AG09309 (cell line): ENCODE measurements at regions not wholly inside any gene's neighbourhood (a gene's known extent, or its start where the extent isn't known, plus 50 kb on each side); places are given as distances from the start of the nearest gene placed in this dataset.

Source experiments
- DNase-seq: peaks from one replicate; pipeline ENCODE4 v3.0.0-alpha.2; 2010; ENCODE audit warnings: low read depth
- H3K4me3 ChIP-seq: 2 replicates; pipeline ENCODE4 v1.5.1; 2011; ENCODE audit warnings: mild to moderate bottlenecking, low read depth, low read length, moderate library complexity; ENCODE audit not compliant: control insufficient read depth
- TF ChIP-seq, protein P1 (sequence below): IDR thresholded peaks from 2 replicates; pipeline ENCODE4 v1.5.1; 2011; ENCODE audit warnings: mild to moderate bottlenecking, low read depth, low read length, inconsistent platforms; ENCODE audit not compliant: insufficient read depth, control insufficient read depth; ENCODE audit errors: missing control alignments

DNA sequence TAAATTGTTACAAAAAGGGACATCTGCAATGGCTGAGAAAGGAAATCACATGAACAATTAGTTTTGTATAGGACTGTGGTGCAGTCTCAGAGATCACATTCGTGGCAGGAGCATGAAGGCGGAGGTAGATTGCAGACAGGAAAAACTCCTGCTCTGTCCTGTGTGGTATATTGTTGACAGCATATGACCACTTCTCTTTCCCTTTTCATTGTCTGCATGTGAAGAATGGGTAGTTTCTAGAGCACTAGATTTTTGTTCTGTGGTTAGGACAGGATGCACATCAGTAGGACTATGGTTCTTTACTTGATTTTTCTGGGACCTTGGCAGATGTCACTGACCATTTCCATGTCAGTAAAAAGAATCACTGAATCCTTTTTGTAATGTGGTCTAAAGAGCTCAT is 625.9 kb upstream of the PKN2 start:
- no peak overlapping the region for H3K4me3 ChIP-seq

DNA sequence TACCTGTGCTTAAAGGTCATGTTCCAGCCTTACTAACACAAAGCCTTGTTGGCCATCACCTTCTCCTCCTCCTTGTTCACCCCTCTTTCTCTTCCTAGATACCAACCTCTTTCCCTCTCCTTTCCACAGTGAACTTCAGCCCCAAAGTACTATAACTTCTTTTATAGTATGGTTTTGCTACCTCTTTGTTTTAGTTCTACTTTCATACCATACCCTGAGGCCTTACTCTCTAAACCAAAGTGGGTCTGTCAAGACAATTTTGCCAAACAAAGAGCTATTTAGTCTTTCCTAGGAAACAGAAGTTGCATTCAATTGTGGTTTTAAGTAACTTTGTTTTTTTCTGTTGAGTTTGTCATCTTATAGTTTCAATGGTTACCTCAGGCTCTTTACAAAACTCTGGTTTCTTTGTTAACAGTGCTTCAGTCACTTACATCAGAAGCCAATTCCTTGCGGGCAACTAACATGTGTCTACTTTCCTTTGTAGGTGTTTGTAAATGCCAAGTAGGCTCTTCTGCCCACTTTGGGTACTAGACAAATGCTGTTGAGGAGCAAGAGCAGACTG is 623.9 kb upstream of the PKN2 start:
- H3K4me3 ChIP-seq: no peak overlapping the region
- no peak for DNase-seq
- TF ChIP-seq, protein P1, sequence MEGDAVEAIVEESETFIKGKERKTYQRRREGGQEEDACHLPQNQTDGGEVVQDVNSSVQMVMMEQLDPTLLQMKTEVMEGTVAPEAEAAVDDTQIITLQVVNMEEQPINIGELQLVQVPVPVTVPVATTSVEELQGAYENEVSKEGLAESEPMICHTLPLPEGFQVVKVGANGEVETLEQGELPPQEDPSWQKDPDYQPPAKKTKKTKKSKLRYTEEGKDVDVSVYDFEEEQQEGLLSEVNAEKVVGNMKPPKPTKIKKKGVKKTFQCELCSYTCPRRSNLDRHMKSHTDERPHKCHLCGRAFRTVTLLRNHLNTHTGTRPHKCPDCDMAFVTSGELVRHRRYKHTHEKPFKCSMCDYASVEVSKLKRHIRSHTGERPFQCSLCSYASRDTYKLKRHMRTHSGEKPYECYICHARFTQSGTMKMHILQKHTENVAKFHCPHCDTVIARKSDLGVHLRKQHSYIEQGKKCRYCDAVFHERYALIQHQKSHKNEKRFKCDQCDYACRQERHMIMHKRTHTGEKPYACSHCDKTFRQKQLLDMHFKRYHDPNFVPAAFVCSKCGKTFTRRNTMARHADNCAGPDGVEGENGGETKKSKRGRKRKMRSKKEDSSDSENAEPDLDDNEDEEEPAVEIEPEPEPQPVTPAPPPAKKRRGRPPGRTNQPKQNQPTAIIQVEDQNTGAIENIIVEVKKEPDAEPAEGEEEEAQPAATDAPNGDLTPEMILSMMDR: no peak

More for the DNA sequence above, 625.9 kb upstream of the PKN2 start:
- DNase-seq: no peak
- TF ChIP-seq, protein P1: no peak

DNA sequence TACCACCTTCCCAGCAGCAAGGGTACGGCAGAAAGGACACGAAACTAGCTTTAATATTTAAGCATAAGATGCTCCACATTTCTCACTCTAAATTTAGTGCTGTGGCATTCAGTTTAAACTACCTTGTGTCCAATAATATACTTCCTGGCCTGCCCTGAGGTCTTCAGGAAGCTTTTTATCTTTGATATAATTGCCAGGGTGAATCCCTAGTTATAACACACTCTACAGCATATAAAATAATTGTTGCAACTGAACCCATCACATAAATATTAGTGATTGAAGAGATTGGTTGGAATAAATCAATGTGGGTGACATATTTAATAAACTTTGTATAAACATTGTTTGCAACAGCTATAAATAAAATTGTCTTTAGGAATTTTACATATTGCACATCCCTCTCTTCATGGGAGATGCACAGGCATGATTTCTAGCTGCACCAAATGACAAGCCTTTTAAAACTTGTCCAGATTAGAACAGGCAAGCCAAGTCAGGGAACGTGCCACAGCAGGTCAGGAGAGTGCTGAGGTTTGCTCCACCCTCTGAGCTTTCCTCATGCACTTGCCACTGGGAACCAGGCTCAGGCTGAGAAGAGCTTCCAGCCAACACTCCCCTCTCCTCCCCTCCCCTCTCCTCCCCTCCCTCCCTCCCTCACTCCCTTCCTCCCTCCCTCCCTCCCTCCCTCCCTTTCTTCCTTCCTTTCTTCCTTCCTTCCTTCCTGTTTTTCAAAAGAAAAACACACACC is 623.2 kb upstream of the PKN2 start:
- TF ChIP-seq, protein P1: no peak
- no peak overlapping the region for H3K4me3 ChIP-seq
- no peak for DNase-seq

DNA sequence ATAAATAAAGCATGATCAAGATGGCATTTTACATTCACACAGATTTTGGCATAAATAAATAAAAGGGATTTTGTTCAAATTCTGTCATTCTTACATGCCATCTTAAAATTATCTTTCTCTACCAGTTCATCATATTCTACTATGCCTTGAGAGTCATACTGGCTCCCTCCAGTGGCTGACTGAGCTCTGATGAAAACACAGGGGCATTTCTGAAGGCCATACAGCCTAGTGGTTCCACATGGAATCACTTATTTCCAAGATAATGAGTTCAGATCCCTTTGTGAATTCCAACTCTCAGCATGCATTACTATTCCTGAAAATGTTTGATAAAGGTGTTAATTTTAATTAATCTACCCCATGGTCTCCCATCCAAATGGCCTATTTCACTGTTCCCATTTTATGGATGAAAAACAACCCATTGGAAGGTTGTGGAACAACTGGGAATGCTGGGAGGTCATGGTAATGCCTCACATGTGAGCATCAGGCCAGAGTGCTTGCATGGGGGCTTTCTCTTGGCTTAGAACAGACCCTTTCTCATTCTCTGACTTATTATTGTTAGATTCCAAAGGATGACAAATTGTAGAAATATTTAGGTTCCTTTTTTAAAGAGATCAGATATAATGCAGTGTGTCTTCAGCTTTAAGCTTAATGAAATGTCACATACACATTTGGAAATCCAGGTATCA is 622.4 kb upstream of the PKN2 start:
- TF ChIP-seq, protein P1: peak; percentile 85

DNA sequence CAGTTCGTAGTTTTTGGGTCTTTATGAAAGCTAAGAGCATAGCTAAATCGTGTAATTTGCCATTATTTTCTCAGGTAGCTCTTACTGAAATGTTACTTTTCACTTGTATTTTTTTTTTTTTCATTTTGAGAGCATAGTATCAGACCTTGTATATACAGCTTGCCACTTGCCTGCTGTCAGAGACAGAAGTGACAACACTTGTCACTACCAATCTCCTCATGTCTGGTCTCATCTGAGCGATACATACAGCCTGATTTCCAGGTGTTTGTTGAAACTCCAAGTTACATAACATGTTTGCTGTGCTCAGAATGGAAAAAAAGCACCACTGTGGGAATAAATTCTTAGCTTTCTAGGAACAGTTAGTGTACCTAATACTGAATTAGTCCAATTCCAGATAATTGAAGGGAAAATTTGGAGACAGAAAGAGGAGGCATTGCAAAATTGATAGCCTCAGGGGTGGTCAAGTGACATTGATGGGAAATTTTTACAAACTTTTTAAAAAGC is 621.4 kb upstream of the PKN2 start:
- no peak for DNase-seq
- no peak overlapping the region for H3K4me3 ChIP-seq
- TF ChIP-seq, protein P1: no peak

More for the DNA sequence above, 622.4 kb upstream of the PKN2 start:
- no peak overlapping the region for H3K4me3 ChIP-seq
- DNase-seq: peak; percentile 39

DNA sequence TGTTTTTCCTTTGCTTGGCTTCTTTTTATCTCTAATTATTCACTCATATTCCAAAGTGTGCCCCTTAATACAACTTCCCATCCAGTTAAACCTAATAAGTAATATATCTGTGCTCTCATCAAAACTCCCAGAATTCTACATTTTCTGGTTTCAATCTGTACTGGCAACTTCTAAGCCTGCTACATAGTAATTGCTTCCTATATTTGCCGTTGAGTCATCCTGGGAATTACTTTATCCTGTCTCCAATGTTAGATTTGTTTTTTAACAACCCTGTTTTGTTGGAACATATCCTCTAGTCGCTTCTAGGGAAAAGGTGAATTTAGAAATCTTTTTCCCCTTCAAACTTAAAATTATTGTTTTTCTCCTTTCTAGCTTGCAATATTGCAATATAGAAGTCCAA is 620.5 kb upstream of the PKN2 start:
- TF ChIP-seq, protein P1: no peak
- DNase-seq: no peak
- no peak overlapping the region for H3K4me3 ChIP-seq
